ENCODE measurements at regions not wholly inside any gene's neighbourhood (a gene's known extent, or its start where the extent isn't known, plus 50 kb on each side); places are given as distances from the start of the nearest gene placed in this dataset.
A peak's percentile ranks its signal among the peaks of the same experiment; 100 is the strongest.

DNA sequence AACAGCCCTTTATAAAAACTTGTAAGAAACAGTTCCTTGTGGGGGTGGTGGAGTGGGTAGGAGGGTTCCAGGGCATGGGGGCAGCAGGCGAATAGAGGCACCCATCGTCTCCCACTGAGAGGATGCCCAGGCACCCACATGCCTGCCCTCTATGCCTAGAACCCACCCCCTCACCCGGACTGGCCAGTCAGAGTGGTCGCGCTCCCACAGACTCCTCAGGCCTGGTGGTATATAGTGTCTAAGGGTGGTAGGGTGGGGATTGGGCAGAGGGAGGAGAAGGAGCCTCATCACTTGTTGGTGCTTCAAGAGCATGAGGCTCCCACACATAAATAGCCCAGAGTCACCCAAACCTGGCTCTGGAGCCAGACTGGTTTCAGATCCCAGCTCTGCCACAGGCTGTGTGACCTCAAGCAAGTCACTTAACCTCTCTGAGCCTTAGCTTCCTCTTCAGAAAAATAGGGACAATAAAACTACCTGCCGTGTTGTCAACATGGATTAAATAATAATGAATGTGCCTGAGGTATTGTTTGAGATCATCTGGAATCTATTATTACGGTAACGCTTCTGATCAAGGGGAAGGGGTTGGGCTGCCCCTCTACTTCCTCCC is 262.1 kb downstream of the UACA start:
- H3K4me3 ChIP-seq (ENCODE audit: control insufficient read depth, low read depth, low read length), result no peak overlapping the region
- TF ChIP-seq, protein P1, sequence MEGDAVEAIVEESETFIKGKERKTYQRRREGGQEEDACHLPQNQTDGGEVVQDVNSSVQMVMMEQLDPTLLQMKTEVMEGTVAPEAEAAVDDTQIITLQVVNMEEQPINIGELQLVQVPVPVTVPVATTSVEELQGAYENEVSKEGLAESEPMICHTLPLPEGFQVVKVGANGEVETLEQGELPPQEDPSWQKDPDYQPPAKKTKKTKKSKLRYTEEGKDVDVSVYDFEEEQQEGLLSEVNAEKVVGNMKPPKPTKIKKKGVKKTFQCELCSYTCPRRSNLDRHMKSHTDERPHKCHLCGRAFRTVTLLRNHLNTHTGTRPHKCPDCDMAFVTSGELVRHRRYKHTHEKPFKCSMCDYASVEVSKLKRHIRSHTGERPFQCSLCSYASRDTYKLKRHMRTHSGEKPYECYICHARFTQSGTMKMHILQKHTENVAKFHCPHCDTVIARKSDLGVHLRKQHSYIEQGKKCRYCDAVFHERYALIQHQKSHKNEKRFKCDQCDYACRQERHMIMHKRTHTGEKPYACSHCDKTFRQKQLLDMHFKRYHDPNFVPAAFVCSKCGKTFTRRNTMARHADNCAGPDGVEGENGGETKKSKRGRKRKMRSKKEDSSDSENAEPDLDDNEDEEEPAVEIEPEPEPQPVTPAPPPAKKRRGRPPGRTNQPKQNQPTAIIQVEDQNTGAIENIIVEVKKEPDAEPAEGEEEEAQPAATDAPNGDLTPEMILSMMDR (IDR thresholded peaks at IDR 0.05; ENCODE audit: control insufficient read depth, insufficient read depth, low read depth, low read length, missing control alignments), result no peak
- DNase-seq (ENCODE audit: low read depth), result no peak

DNA sequence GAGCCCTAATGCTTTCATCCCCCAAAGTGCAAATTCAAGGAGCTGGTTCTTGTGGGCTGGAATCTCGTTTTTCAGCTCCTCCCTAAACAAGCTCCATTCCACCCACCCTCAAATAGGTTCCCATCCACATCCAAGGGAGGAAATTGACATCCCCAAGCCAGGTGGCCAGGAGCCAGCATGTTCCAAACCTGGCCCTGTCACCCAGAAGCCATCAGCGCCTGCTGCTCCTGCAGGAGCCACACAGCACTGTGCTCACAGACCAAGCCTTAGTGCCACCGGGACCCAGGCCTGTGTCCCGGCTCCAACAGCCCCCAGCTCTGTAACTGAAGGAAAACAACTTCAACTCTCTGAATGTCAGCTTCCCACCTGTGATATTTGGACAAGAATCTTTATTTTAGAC is 263.6 kb downstream of the UACA start:
- no peak for DNase-seq (ENCODE audit: low read depth)
- no peak overlapping the region for H3K4me3 ChIP-seq (ENCODE audit: control insufficient read depth, low read depth, low read length)
- TF ChIP-seq, protein P1 (IDR thresholded peaks at IDR 0.05; ENCODE audit: control insufficient read depth, insufficient read depth, low read depth, low read length, missing control alignments), result no peak

DNA sequence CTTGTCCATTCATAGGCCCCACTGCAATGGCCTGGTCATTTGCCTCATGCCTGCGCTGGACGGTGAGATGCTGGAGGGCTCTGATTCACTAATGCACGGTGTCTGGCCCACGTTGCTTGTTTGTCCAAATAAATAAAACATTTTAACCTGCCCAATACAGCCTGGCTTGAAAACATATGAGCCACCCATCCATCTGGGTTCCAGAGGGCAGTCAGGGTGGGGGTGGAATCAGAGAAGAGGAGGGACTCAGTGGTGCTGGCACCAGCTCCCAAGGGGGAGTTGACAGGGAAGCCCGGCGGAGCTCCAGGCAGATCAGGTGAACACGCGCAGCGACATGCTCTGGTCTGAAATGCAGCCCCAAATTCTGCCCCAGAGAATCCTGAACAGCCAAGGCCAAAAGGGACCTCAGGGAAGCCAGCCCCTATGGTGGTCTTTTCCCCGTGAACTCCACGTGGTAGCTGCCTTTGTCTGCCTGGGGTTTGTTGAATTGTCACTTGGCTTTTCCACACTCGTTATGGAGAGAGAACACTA is 265.2 kb downstream of the UACA start:
- no peak overlapping the region for H3K4me3 ChIP-seq (ENCODE audit: control insufficient read depth, low read depth, low read length)
- DNase-seq (ENCODE audit: low read depth), result no peak
- TF ChIP-seq, protein P1 (IDR thresholded peaks at IDR 0.05; ENCODE audit: control insufficient read depth, insufficient read depth, low read depth, low read length, missing control alignments), result no peak

DNA sequence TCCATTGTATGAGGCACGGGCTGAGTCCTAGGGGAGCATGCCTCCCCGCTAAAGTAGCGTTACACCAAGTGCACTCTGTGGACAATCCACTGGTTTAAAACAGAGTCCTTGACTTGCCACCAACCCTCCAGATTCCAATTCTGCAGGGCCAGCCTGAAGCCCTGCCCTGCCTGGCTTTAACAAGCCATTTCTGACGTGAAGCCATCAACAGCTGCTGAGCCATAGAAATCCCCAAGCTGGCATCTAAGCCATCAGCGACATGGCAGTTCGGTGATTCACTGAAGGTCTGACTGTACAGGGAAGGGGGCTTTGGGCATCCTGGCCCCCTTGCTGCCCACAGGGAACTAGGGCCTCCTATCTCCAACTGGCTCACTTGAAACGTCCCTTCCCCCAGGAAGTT is 265.7 kb downstream of the UACA start:
- no peak for DNase-seq (ENCODE audit: low read depth)
- TF ChIP-seq, protein P1 (IDR thresholded peaks at IDR 0.05; ENCODE audit: control insufficient read depth, insufficient read depth, low read depth, low read length, missing control alignments), result no peak
- no peak overlapping the region for H3K4me3 ChIP-seq (ENCODE audit: control insufficient read depth, low read depth, low read length)

DNA sequence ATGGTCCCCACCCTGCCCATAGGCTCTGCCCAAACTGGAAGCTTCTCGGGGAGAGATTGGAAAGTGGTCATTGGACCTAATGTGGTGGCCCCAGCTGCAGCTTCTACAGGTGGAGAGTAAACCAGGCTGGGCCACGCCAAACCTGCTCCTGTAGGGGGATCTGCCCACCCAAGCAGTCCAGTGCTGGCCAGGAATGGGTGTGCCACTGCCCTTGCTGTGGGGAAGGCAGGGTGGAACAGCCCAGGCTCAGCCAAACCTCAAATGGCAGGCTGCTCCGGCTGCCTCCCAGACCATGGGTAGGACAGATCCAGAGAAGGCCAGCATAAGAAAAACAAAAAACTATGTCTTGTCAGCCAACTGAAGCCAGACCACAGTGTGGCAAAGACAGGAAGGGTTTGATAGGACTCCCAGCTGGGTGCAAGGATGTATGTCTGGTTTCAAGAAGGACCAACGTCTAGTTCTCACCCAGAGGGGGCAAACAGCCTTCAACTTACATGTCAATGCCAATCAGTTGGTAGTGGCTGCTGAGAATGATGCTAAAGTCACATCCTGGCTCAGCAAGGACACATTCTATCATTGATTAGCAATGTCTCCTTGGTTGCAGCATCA is 267.3 kb downstream of the UACA start:
- TF ChIP-seq, protein P1 (IDR thresholded peaks at IDR 0.05; ENCODE audit: control insufficient read depth, insufficient read depth, low read depth, low read length, missing control alignments), result no peak
- H3K4me3 ChIP-seq (ENCODE audit: control insufficient read depth, low read depth, low read length), result no peak overlapping the region
- no peak for DNase-seq (ENCODE audit: low read depth)

DNA sequence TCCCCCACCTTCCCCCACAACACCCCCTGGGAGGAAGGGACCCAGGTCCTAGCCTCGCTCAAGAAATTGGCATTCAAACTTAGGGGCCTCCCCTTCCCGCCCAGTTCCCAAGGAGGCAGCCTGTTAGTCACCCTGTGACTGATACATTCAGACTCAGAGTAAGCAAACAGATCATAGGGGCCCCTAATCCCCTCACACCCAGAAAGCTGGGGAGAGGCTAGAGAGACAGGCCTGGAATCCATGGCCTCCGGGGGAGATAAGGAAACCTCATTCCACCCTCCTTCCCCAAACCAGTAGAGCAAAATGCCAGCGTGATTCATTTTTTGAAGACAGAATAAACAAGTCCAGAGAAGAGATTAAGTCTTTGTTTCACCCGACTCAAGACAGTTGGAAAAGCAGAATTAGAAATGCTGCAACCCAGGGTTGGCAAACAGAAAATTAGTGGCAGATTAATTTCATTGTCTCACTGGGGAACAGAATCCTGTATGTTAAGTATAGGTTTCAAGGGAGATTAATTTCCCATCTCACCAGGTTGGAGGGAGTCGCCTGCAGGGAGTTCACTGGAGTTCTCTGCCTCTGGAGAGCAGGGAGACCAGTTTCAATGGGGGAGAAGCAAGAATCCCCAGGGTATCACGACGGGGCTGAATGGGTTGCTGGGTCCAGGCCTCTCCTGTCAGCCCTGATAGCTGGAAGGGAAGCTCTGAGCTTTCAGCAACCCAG is 268.3 kb downstream of the UACA start:
- peak; percentile 89 for DNase-seq (ENCODE audit: low read depth)
- TF ChIP-seq, protein P1 (IDR thresholded peaks at IDR 0.05; ENCODE audit: control insufficient read depth, insufficient read depth, low read depth, low read length, missing control alignments), result no peak
- H3K4me3 ChIP-seq (ENCODE audit: control insufficient read depth, low read depth, low read length), result no peak overlapping the region

Data from AG09309 (cell line).